GM23248 (cell line): ENCODE measurements at regions not wholly inside any gene's neighbourhood (a gene's known extent, or its start where the extent isn't known, plus 50 kb on each side); places are given as distances from the start of the nearest gene placed in this dataset.
"Not testable (repeated sequence)": the region's sequence is repeated elsewhere in the genome, so short reads cannot be mapped to it uniquely, and the experiment has no call there.

ENCODE experiments used
- DNase-seq: peaks from one replicate; pipeline ENCODE4 v3.0.0-alpha.2; 2015
- H2AFZ ChIP-seq: fragments of 200-600 bp; sonication (generic); 2 replicates; pipeline ENCODE4 v1.6.1; 2016; ENCODE audit warnings: antibody characterized with exemption
- H3F3A ChIP-seq: fragments of 200-600 bp; sonication (generic); 2 replicates; pipeline ENCODE4 v1.6.1; 2016; ENCODE audit warnings: mild to moderate bottlenecking, antibody characterized with exemption, mixed run types; ENCODE audit not compliant: insufficient read depth
- H3K27ac ChIP-seq: fragments of 200-600 bp; sonication (generic); 2 replicates; pipeline ENCODE4 v1.5.1; 2016; ENCODE audit warnings: mild to moderate bottlenecking
- H3K27me3 ChIP-seq: fragments of 200-600 bp; sonication (generic); replicated peaks from 2 replicates; pipeline ENCODE4 v1.6.1; 2016; ENCODE audit warnings: mild to moderate bottlenecking; ENCODE audit not compliant: insufficient read depth
- H3K36me3 ChIP-seq: fragments of 200-600 bp; sonication (generic); 2 replicates; pipeline ENCODE4 v1.6.1; 2016; ENCODE audit warnings: low read depth, mild to moderate bottlenecking
- H3K4me1 ChIP-seq: fragments of 200-600 bp; sonication (generic); 2 replicates; pipeline ENCODE4 v1.6.1; 2016; ENCODE audit warnings: mild to moderate bottlenecking; ENCODE audit not compliant: insufficient read depth
- H3K4me2 ChIP-seq: fragments of 200-600 bp; sonication (generic); one replicate; pipeline ENCODE4 v1.6.1; 2016; ENCODE audit warnings: mild to moderate bottlenecking; ENCODE audit not compliant: unreplicated experiment
- H3K4me3 ChIP-seq: fragments of 200-600 bp; sonication (generic); 2 replicates; pipeline ENCODE4 v1.5.1; 2016; ENCODE audit warnings: mild to moderate bottlenecking
- H3K79me2 ChIP-seq: fragments of 200-600 bp; sonication (generic); 2 replicates; pipeline ENCODE4 v1.6.1; 2016; ENCODE audit warnings: mild to moderate bottlenecking; ENCODE audit not compliant: insufficient read depth
- H3K9ac ChIP-seq: fragments of 200-600 bp; sonication (generic); 2 replicates; pipeline ENCODE4 v1.6.1; 2016; ENCODE audit warnings: mild to moderate bottlenecking
- H3K9me2 ChIP-seq: fragments of 200-600 bp; sonication (generic); 2 replicates; pipeline ENCODE4 v1.6.1; 2016; ENCODE audit warnings: mixed run types, mild to moderate bottlenecking, moderate library complexity; ENCODE audit not compliant: insufficient read depth
- H3K9me3 ChIP-seq: fragments of 200-600 bp; sonication (generic); one replicate; pipeline ENCODE4 v1.6.1; 2017; ENCODE audit warnings: low read depth
- H4K20me1 ChIP-seq: fragments of 200-600 bp; sonication (generic); 2 replicates; pipeline ENCODE4 v1.6.0; 2016; ENCODE audit not compliant: insufficient read depth
- EZH2 ChIP-seq: fragments of 200-600 bp; sonication (generic); IDR thresholded peaks from 2 replicates; pipeline ENCODE4 v1.6.1; 2018; ENCODE audit warnings: antibody characterized with exemption, mild to moderate bottlenecking; ENCODE audit not compliant: insufficient read depth, poor library complexity, severe bottlenecking
- EZH2phosphoT487 ChIP-seq: fragments of 200-600 bp; sonication (generic); IDR thresholded peaks from 2 replicates; pipeline ENCODE4 v1.6.1; 2018; ENCODE audit warnings: antibody characterized with exemption, moderate library complexity, mild to moderate bottlenecking, low read depth; ENCODE audit not compliant: insufficient read depth
- WGBS, 2 experiments: methylation state at CpG; one replicate each; pipeline ENCODE4 v1.1.6; 2015 to 2017; ENCODE audit warnings: low lambda C conversion rate in 2 of 2, low coverage in 1 of 2; ENCODE audit errors: missing lambda C conversion rate in 2 of 2; 5-methylcytosine and 5-hydroxymethylcytosine counted together
- in situ Hi-C: fragments of 300-500 bp; cut with MboI; formaldehyde crosslinking; loops from 2 replicates; pipeline ENCODE4 v1.15.0; 2020

GRCh38 chr6:6872459-6873344, 235.1 kb upstream of the RREB1 start:
- Histone ChIP-seq H3K36me3 (no peaks in the 10 kb centered on the region), H3K9me3 (no peaks in the 10 kb centered on the region), H3K9me2 (no peaks in the 10 kb centered on the region), H3K27me3 (no peaks in the 10 kb centered on the region), H3K4me2 (no peak overlapping the region), H4K20me1 (no peaks in the 10 kb centered on the region), H3K4me1 (peaks cover 11% of the 10 kb centered on the region), H3K9ac (no peak overlapping the region), H3K27ac (no peak overlapping the region), H3K4me3 (no peak overlapping the region), H2AFZ (no peak overlapping the region), H3K79me2 (no peaks in the 10 kb centered on the region), H3F3A (peaks cover 12% of the 10 kb centered on the region)
- in situ Hi-C loops = no loop called here
- no peak for DNase-seq
- 63 to 65% methylated on average over 7 of the region's 7 CpGs for WGBS, 2 experiments
- no peak for TF ChIP-seq EZH2
- TF ChIP-seq EZH2phosphoT487 = no peak

GRCh38 chr6:6873778-6874177, 234.0 kb upstream of the RREB1 start:
- Histone ChIP-seq H3F3A (peaks cover 12% of the 10 kb centered on the region), H3K4me3 (no peak overlapping the region), H3K79me2 (no peaks in the 10 kb centered on the region), H3K9me3 (no peaks in the 10 kb centered on the region), H3K4me2 (no peak overlapping the region), H3K9me2 (no peaks in the 10 kb centered on the region), H3K4me1 (peaks cover 11% of the 10 kb centered on the region), H2AFZ (no peak overlapping the region), H3K27ac (no peak overlapping the region), H3K9ac (no peak overlapping the region), H4K20me1 (no peaks in the 10 kb centered on the region), H3K27me3 (no peaks in the 10 kb centered on the region), H3K36me3 (no peaks in the 10 kb centered on the region)
- TF ChIP-seq EZH2phosphoT487 (no peak), EZH2 (no peak)
- WGBS, 2 experiments = 58 to 67% methylated on average over 6 of the region's 6 CpGs
- in situ Hi-C loops = no loop called here
- DNase-seq = no peak

- TF ChIP-seq EZH2phosphoT487 (no peak), EZH2 (no peak)
- Histone ChIP-seq H3F3A (peaks cover 18% of the 10 kb centered on the region), H3K9ac (no peak overlapping the region), H3K4me3 (no peak overlapping the region), H3K27me3 (no peaks in the 10 kb centered on the region), H3K4me2 (peak overlapping the region; percentile 19), H4K20me1 (no peaks in the 10 kb centered on the region), H3K79me2 (no peaks in the 10 kb centered on the region), H2AFZ (no peak overlapping the region), H3K36me3 (no peaks in the 10 kb centered on the region), H3K4me1 (peaks cover 18% of the 10 kb centered on the region), H3K9me3 (no peaks in the 10 kb centered on the region), H3K27ac (peak overlapping the region; percentile 62), H3K9me2 (no peaks in the 10 kb centered on the region)
- WGBS, 2 experiments = 34 to 37% methylated on average over 5 of the region's 5 CpGs
- in situ Hi-C loops = no loop called here
- DNase-seq = peak; percentile 93
Observed at GRCh38 chr6:6875818-6876470, 231.8 kb upstream of the RREB1 start.

- H3K4me3 ChIP-seq, H3K36me3 ChIP-seq, H3K27me3 ChIP-seq, H2AFZ ChIP-seq, DNase-seq, H3K79me2 ChIP-seq, in situ Hi-C loops, H3K27ac ChIP-seq, H4K20me1 ChIP-seq, H3K4me2 ChIP-seq, H3K9ac ChIP-seq, H3K9me3 ChIP-seq, H3K9me2 ChIP-seq: not testable (repeated sequence)
- WGBS, 2 experiments = 65 to 79% methylated on average over 5 of the region's 5 CpGs
- H3F3A ChIP-seq = peaks cover 18% of the 10 kb centered on the region
- H3K4me1 ChIP-seq = peaks cover 18% of the 10 kb centered on the region
Observed at GRCh38 chr6:6877792-6878191, 230.0 kb upstream of the RREB1 start.
